Kidney epithelial cell (primary cell): ENCODE measurements at regions not wholly inside any gene's neighbourhood (a gene's known extent, or its start where the extent isn't known, plus 50 kb on each side); places are given as distances from the start of the nearest gene placed in this dataset.

Experiments used
- DNase-seq: peaks from one replicate; pipeline ENCODE4 v3.0.0-alpha.2; 2010; ENCODE audit warnings: low read depth
- H3K27me3 ChIP-seq: 2 replicates; pipeline ENCODE4 v1.6.0; 2011; ENCODE audit warnings: low read length; ENCODE audit not compliant: control insufficient read depth, insufficient read depth
- H3K36me3 ChIP-seq: 2 replicates; pipeline ENCODE4 v1.5.1; 2011; ENCODE audit warnings: low read length; ENCODE audit not compliant: control insufficient read depth, insufficient read depth
- H3K4me3 ChIP-seq: 2 replicates; pipeline ENCODE4 v1.5.1; 2011; ENCODE audit warnings: low read depth, mild to moderate bottlenecking, control low read depth, low read length
- TF ChIP-seq, protein P1 (sequence below): IDR thresholded peaks from 2 replicates; pipeline ENCODE4 v1.5.1; 2011; ENCODE audit warnings: mild to moderate bottlenecking, moderate library complexity, low read length, control low read depth, inconsistent platforms; ENCODE audit not compliant: insufficient read depth, poor library complexity, severe bottlenecking

DNA sequence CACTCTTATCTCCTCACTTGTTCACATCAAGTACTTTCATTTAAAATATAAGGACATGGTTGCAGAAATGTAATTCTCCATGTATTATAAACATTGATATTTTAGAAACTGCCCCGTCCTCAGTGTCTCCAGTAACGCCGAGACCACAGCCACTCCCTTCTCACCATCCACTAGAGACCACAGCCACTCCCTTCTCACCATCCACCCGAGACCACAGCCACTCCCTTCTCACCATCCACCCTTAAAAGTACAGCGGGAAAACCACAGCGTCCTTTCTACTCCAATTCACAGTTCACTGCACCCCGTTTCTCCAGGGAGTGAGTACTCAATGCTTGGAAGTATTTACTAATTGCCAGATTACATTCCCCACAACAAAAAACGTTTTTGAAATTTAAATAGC, 1452.2 kb upstream of the ACVR2A start:
- Histone ChIP-seq H3K4me3 (no peak overlapping the region), H3K36me3 (no peaks in the 10 kb centered on the region), H3K27me3 (no peaks in the 10 kb centered on the region)
- TF ChIP-seq, protein P1, sequence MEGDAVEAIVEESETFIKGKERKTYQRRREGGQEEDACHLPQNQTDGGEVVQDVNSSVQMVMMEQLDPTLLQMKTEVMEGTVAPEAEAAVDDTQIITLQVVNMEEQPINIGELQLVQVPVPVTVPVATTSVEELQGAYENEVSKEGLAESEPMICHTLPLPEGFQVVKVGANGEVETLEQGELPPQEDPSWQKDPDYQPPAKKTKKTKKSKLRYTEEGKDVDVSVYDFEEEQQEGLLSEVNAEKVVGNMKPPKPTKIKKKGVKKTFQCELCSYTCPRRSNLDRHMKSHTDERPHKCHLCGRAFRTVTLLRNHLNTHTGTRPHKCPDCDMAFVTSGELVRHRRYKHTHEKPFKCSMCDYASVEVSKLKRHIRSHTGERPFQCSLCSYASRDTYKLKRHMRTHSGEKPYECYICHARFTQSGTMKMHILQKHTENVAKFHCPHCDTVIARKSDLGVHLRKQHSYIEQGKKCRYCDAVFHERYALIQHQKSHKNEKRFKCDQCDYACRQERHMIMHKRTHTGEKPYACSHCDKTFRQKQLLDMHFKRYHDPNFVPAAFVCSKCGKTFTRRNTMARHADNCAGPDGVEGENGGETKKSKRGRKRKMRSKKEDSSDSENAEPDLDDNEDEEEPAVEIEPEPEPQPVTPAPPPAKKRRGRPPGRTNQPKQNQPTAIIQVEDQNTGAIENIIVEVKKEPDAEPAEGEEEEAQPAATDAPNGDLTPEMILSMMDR: no peak
- DNase-seq: no peak

GRCh38 chr2:146392186-146392585, 1452.6 kb upstream of the ACVR2A start:
- Histone ChIP-seq H3K4me3 (no peak overlapping the region), H3K27me3 (no peaks in the 10 kb centered on the region), H3K36me3 (no peaks in the 10 kb centered on the region)
- TF ChIP-seq, protein P1: no peak
- no peak for DNase-seq

- Histone ChIP-seq H3K36me3 (no peaks in the 10 kb centered on the region), H3K4me3 (no peak overlapping the region), H3K27me3 (no peaks in the 10 kb centered on the region)
- TF ChIP-seq, protein P1: no peak
- DNase-seq: no peak
These were observed 1456.1 kb upstream of the ACVR2A start for GRCh38 chr2:146388757-146389156.

DNA sequence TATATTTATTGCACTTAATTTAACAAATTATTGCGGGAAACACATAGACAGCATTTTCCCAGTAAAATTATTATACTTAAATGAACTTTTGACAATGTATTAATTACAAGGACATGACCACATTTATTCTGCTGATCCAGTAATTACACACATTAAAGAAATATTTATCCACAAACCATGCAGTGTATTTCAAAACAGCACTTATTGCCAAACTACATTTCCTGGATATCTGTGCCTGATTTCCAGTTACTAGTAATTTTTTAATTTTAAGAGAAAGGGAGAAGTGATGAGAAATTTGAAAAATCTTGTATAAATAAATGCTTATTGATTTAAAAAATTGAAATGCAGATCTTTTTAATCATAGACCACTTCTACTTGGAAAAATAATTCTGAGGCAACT, 1458.7 kb upstream of the ACVR2A start:
- DNase-seq: no peak
- TF ChIP-seq, protein P1: no peak
- Histone ChIP-seq H3K36me3 (no peaks in the 10 kb centered on the region), H3K4me3 (no peak overlapping the region), H3K27me3 (no peaks in the 10 kb centered on the region)

GRCh38 chr2:146385031-146385430, 1459.8 kb upstream of the ACVR2A start:
- Histone ChIP-seq H3K36me3 (no peaks in the 10 kb centered on the region), H3K4me3 (no peak overlapping the region), H3K27me3 (no peaks in the 10 kb centered on the region)
- TF ChIP-seq, protein P1: no peak
- no peak for DNase-seq

DNA sequence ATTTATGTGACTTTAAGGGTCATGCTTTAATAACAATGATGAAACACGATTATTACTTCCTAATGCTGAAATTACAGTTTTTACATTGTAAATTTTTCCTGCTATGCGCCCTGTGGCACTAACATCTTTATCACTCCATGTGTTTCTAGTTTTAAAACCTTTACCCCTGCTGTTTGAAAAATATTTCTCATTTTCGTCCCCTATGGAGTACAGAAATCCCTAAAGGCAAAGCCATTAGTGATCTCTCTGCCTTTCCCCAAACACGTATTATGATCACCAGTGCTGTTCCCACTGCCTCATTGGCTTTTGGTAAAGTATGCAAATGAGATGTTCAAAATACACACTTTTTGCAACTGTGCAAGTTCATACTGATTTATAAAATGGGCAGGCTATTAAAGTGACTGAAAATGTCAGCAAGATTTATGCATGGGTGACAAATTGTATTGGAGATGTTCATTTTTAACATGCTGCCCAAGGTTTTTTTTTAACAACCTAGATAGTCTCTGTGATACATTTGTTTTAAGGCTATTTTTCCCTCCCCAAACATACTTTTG, 1468.2 kb upstream of the ACVR2A start:
- no peaks in the 10 kb centered on the region for H3K27me3 ChIP-seq
- no peak for DNase-seq
- TF ChIP-seq, protein P1: no peak
- H3K4me3 ChIP-seq: no peak overlapping the region
- no peaks in the 10 kb centered on the region for H3K36me3 ChIP-seq
